ENCODE measurements at regions not wholly inside any gene's neighbourhood (a gene's known extent, or its start where the extent isn't known, plus 50 kb on each side); places are given as distances from the start of the nearest gene placed in this dataset.

DNA sequence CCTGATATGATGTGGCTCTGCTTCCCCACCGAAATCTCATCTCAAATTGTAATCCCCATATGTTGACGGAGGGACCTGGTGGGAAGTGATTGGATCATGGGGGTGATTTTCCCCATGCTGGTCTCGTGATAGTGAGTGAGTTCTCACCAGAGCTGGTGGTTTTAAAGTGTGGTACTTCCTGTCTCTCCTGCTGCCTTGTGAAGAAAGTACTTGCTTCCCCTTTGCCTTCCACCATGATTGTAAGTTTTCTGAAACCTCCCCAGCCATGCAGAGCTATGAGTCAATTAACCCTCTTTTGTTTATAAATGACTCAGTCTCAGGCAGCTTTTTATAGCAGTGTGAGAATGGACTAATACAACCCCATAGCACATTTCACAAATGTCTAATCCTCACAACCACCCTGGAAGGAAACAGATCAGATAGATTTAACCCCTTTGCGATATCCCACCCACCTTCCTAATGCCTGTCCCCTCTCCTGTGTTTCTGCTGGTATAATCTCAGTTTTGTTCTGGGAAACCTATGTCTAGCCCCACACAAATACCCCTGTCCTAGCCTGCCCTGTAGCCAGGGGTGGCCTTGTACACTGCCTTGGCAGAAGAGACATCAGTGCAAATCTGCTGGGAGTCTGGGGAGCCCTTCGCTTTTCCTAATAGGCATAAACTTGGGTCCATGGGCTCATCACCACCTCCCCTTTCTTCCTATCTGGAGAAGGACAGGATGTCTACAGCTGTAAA is 157.0 kb upstream of the RAI14 start:
- H3K4me1 Mint-ChIP-seq (ENCODE audit: low read depth) = peaks cover 82% of the 10 kb centered on the region
- no peaks in the 10 kb centered on the region for H3K27me3 Mint-ChIP-seq (ENCODE audit: low read depth)
- DNase-seq (ENCODE audit: low spot score) = no peak
- H3K9me3 Mint-ChIP-seq (ENCODE audit: low read depth) = peaks cover 7% of the 10 kb centered on the region
- no peaks in the 10 kb centered on the region for H3K36me3 Mint-ChIP-seq (ENCODE audit: low read depth)
- H3K4me3 Mint-ChIP-seq (ENCODE audit: unreplicated experiment) = no peak overlapping the region
- TF ChIP-seq, protein P1, sequence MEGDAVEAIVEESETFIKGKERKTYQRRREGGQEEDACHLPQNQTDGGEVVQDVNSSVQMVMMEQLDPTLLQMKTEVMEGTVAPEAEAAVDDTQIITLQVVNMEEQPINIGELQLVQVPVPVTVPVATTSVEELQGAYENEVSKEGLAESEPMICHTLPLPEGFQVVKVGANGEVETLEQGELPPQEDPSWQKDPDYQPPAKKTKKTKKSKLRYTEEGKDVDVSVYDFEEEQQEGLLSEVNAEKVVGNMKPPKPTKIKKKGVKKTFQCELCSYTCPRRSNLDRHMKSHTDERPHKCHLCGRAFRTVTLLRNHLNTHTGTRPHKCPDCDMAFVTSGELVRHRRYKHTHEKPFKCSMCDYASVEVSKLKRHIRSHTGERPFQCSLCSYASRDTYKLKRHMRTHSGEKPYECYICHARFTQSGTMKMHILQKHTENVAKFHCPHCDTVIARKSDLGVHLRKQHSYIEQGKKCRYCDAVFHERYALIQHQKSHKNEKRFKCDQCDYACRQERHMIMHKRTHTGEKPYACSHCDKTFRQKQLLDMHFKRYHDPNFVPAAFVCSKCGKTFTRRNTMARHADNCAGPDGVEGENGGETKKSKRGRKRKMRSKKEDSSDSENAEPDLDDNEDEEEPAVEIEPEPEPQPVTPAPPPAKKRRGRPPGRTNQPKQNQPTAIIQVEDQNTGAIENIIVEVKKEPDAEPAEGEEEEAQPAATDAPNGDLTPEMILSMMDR (IDR thresholded peaks at IDR 0.05) = no peak
- H3K27ac Mint-ChIP-seq (ENCODE audit: unreplicated experiment) = peak overlapping the region; percentile 93

DNA sequence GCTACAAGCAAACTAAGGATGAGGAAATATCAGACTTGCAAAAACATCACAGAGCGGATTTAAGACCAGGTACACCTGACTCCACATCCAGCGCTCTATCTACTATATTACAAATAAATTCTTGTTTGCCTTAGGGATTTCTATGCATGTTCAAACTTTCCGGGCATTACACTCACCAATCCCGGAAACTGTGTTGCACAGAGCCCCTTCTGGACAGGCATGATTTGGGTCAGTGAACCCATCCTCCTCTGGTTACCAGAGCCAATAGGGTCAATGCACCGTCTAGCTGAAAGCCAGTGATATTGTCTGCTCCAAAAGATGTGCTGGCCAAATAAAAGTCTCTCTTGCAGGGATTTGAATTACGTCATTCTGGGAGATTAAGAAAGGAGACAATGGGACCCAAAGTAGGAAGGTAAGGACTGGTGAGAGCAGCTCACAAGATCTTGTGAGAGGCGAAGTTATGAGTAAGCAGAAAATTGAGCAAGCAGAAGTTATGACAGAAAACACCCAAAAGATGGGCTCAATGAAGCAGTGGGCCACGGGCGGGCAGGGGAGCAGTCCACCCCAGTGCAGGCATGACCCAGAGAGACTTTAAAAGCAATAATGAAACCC is 155.8 kb upstream of the RAI14 start:
- H3K36me3 Mint-ChIP-seq (ENCODE audit: low read depth) = no peaks in the 10 kb centered on the region
- peak overlapping the region; percentile 78 for H3K27ac Mint-ChIP-seq (ENCODE audit: unreplicated experiment)
- H3K27me3 Mint-ChIP-seq (ENCODE audit: low read depth) = no peaks in the 10 kb centered on the region
- H3K4me3 Mint-ChIP-seq (ENCODE audit: unreplicated experiment) = no peak overlapping the region
- DNase-seq (ENCODE audit: low spot score) = no peak
- TF ChIP-seq, protein P1 (IDR thresholded peaks at IDR 0.05) = no peak
- peaks cover 3% of the 10 kb centered on the region for H3K9me3 Mint-ChIP-seq (ENCODE audit: low read depth)
- H3K4me1 Mint-ChIP-seq (ENCODE audit: low read depth) = peaks cover 89% of the 10 kb centered on the region

DNA sequence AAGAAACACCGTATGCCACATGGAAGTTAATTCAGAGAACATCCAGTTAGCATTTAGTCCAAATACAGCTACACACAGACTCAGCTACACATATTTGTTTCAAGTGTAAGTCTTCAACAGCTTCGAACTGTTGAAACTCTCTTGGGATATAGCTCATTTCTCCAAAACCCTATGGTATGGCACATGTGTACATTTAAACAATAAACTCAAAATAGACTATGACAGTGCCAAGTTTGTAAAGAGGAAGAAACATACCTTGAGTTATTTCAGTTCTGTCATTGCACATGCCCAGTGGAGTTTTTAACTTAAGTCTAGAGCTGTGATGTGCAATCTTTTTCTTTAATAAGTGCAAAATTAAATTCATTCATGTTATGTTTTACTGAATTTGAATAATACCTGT is 155.1 kb upstream of the RAI14 start:
- TF ChIP-seq, protein P1 (IDR thresholded peaks at IDR 0.05) = no peak
- Mint-ChIP-seq H3K36me3 (ENCODE audit: low read depth) (no peaks in the 10 kb centered on the region), H3K4me3 (ENCODE audit: unreplicated experiment) (no peak overlapping the region), H3K27me3 (ENCODE audit: low read depth) (no peaks in the 10 kb centered on the region), H3K27ac (ENCODE audit: unreplicated experiment) (peak overlapping the region; percentile 78), H3K9me3 (ENCODE audit: low read depth) (peaks cover 4% of the 10 kb centered on the region), H3K4me1 (ENCODE audit: low read depth) (peaks cover 91% of the 10 kb centered on the region)
- no peak for DNase-seq (ENCODE audit: low spot score)

DNA sequence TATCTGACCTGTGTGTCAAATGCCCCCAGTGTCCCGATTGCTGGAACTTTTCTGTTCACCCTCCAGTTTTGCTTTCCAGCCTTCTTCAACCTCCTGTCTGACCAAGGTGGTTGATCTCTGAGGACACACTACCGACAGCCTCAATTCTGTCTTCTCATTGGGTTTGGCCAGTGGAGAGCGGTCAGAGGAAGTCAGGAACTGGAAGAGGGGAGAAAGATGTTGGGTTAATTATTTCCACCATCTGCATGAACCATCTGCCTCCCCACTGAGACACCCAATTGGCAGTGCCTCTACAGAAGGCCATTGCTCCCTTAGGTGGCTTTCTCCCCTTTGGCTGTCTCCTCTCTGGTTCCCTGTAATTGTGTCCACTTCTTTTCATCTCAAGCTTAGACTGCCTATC is 154.3 kb upstream of the RAI14 start:
- Mint-ChIP-seq H3K4me1 (ENCODE audit: low read depth) (peaks cover 82% of the 10 kb centered on the region), H3K4me3 (ENCODE audit: unreplicated experiment) (no peak overlapping the region), H3K27ac (ENCODE audit: unreplicated experiment) (no peak overlapping the region), H3K9me3 (ENCODE audit: low read depth) (peaks cover 4% of the 10 kb centered on the region), H3K36me3 (ENCODE audit: low read depth) (no peaks in the 10 kb centered on the region), H3K27me3 (ENCODE audit: low read depth) (no peaks in the 10 kb centered on the region)
- no peak for DNase-seq (ENCODE audit: low spot score)
- TF ChIP-seq, protein P1 (IDR thresholded peaks at IDR 0.05) = no peak

DNA sequence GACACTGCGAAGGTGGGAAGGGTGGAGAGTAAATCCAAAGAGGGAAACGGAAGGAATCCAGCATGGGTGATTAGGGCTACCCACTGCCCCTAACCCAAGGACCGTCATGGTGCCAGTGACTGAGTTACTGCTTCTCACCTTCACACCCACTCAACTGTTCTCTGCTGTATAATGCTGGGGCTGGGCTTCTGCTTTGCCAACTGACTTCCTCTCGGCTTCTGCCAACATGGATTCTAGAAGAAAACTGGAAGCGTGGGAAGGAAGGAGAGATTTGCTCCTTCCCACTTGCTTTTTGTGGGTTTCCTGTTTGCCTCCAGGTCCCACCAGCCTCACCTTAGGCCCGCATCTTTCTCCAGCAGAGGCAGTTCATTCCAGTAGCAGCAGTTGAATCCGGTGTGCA is 153.5 kb upstream of the RAI14 start:
- no peak overlapping the region for H3K4me3 Mint-ChIP-seq (ENCODE audit: unreplicated experiment)
- H3K36me3 Mint-ChIP-seq (ENCODE audit: low read depth) = no peaks in the 10 kb centered on the region
- TF ChIP-seq, protein P1 (IDR thresholded peaks at IDR 0.05) = no peak
- H3K9me3 Mint-ChIP-seq (ENCODE audit: low read depth) = peaks cover 4% of the 10 kb centered on the region
- no peak for DNase-seq (ENCODE audit: low spot score)
- H3K27ac Mint-ChIP-seq (ENCODE audit: unreplicated experiment) = peak overlapping the region; percentile 91
- H3K27me3 Mint-ChIP-seq (ENCODE audit: low read depth) = no peaks in the 10 kb centered on the region
- peaks cover 76% of the 10 kb centered on the region for H3K4me1 Mint-ChIP-seq (ENCODE audit: low read depth)
